HCEC 1CT (cell line): ENCODE measurements at regions not wholly inside any gene's neighbourhood (a gene's known extent, or its start where the extent isn't known, plus 50 kb on each side); places are given as distances from the start of the nearest gene placed in this dataset.
"Not testable (repeated sequence)": the region's sequence is repeated elsewhere in the genome, so short reads cannot be mapped to it uniquely, and the experiment has no call there.

Experiments
- DNase-seq: peaks from one replicate; pipeline ENCODE4 v3.0.0-alpha.2; 2017

DNA sequence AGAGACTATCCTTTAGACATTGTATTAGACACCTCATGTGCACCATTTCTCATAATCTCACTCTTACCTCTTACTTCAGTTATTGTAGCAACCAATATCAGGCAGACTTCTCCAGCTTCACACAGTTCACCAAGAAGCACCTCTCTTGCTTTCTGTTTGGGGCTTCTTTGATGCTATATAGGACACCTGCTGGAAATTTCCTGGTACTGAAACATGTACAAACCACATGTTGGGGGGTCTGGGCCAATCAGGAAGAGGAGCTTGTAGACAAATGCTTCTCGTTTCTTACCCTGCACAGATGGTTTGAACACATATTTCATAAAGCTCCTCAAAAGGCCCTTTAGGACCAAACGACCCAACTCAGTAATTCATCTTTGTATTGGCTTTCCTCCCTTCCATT, 212.1 kb downstream of the IZUMO3 start:
- DNase-seq: no peak

DNA sequence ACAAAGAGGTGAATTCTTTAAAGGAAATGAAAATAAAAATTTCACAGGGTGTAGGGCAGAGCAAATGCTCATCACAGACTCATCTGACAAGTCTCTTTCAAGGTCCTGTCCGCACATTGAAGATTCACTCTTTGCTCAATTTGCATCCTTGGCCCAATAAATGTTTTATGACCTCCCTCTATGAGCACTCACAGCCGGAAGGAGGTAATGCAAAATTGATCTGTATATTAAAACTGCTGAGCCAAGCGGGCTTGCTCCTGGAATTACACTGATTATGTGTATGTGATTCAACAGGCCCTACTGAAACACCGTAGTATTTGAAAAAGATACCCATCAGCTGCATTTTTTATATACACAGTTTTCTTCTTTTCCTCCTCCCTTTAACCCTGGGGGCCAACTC, 246.8 kb downstream of the IZUMO3 start:
- DNase-seq: no peak

DNA sequence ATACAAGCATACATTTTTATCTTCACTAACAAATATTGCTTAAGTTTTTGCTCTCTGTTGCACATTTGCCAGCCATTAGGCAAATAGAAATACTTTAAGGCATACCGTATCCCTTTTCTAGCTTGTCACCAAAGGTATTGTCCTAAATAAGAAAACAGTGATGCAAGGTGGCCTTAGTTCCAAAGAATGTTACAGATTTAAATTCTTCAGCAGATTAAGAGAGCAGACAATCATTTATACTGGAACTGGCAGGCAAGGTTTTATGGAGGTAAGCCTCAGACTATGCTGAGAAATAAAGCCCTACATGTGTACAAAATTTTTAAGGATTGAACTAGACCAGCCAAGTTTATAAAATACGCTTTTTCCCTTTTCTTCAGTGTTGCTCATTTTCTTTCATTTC, 247.8 kb downstream of the IZUMO3 start:
- no peak for DNase-seq

DNA sequence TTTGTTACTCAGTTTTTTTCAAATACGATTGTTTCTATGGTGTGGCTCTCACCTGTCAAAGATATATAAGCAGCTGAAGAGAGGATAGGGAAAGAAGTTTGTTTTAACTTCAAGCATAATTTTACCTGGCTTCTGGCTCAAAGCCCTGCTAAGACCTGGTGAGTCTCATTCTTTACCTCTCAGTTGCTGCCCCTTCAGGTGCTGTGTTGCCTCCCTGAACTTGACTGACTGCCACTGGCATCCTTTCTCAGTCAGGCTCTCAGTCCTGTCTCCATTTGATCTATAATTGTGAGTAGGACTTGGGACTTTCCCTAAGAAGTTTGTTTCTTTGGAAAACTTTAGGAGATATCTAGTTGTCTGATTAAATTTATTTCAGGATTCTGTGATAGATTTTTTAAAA, 249.6 kb downstream of the IZUMO3 start:
- DNase-seq: no peak

DNA sequence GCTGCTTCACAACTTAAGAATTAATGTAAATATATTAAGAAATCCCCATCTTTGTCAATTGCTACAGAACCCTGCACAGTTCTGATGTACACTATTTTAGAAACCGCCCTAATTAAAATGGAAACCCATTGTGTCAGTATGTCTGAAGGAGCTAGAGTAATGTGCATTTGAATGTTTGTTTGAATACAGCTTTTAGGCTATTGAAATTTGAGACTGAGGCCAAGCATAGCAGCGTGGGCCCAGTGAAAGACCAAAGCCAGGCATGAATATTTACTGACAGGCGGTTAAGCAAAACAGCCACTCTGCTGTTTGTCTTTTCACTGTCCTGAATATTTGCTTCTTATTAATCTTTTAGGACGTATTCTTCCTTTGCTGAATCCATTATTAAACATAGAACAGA, 252.3 kb downstream of the IZUMO3 start:
- DNase-seq: no peak

DNA sequence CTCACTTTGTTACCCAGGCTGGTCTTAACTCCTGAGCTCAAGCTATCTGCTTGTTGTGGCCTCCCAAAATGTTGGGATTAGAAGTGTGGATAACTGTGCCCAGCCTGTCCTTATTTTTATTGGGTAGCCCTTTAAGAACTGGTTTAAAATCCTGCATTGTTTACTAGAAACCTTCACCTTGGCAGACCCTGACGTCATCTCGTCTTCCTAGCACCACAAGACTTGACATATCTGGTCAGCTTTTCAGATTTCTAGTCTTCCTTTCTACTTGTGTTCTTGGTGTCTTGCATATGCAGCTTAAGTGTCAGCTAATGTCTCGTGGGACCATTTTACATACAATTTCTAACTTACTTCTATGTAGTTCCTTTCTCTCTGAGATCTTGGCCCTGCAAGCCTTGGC, 258.9 kb downstream of the IZUMO3 start:
- no peak for DNase-seq

DNA sequence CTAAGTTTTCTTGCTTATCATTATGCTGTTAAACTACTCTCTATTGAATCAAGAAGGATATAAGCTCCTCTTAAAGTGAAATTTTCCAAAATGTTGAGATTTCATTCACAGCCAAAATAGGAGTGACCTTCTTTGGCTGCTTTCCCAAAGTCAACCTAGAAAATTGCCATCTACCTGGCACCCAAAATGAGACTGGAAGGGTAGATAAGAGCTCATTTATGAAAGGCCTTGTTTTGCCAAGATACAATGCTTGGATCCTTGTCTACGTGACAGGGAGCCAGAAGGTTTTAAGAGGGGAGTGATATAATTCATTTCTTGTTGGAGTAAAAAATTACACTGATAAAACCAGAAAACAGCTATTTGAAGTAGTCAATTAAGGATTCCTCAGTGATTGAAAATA, 287.1 kb downstream of the IZUMO3 start:
- no peak for DNase-seq

DNA sequence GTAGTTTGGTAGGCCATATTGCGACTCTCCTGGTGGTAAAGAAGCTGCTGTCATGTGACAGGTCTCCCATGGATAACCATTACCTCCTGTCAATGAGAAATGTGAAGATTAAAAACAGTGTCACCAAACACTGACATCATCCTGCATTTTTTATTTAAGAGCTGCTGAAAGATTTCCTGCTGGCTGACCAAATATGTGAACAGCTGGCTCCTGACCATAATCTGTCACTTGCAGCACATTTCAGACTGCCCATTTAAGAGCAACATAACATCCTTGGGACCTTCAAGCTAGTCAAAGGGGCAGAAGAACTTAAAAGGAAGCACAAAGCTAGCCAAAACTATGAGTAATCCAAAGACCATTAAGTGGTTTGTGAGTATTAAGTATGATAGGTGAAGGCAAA, 288.0 kb downstream of the IZUMO3 start:
- DNase-seq: no peak

DNA sequence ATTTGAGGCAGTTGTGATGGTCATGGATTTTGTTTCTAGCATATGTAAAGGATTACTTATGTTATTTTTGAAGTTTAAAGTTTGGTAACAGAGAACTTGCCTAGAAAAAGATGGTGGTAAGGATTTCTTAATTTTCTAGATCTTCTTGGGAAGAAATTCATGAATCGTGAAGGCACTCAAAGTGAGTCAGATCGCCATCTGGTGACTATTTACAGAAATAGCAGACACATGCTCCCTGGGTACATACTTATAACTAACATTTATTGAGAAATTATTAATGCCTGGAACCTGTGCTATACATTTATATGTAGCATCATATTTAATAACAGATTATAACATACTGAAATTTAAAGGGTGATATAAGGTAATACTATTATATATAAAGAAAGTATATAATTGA, 299.7 kb downstream of the IZUMO3 start:
- DNase-seq: peak; percentile 11

DNA sequence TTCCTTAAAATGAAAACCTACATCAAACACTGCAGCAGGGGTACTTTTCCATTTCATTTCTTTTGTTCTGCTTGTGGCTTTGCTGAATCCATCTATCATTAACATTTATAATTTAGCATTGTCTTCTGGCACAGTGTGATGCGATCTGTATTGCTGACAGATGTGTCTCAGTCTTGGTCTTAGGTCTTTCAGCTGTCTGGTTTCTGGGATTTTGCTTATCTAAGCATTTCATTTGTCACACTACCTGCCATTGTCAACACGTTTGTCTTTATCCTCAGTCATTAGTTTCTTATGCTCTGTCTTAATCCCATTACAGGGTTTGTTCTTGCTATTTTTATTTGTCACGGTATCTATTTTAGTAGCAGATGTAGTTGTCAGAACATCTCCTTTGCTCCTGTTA, 303.1 kb downstream of the IZUMO3 start:
- DNase-seq: no peak

DNA sequence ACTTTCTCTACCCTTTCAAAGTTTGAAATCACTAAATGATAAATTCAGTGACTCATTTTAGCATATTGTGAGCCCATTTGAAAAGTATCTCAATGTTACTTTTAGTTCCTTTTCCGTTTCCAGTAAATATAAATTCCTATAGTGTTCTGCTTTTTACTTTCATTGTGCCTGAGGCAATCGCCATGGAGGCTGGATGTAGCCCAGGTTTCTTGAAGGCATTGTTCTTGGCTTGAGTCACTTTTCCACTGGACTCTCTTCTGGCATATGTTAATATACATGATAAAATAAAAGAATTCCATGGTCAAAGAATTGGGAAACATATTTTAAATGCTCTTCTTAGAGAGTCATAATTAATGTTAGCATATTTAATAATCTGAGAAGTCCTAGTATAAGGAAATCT, 327.0 kb downstream of the IZUMO3 start:
- no peak for DNase-seq

DNA sequence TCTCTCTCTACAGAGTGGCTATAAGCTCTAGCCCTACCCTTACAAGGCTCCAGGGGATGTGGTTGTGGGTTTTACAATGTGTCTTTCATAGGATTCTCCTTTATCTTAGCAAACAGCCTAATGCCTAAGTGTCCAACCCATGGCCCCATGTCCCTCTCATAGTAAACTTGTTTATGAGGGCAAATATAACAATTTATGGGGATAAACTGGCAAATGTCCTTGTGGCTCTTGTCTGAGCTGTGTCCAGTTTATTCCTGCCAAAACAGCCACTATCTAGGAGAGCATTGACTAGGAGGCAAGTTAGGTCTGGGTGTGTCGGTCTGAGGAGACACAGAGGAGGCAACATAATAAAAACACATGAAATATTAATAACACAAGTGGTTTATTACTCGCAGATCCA, 335.1 kb downstream of the IZUMO3 start:
- DNase-seq: no peak

DNA sequence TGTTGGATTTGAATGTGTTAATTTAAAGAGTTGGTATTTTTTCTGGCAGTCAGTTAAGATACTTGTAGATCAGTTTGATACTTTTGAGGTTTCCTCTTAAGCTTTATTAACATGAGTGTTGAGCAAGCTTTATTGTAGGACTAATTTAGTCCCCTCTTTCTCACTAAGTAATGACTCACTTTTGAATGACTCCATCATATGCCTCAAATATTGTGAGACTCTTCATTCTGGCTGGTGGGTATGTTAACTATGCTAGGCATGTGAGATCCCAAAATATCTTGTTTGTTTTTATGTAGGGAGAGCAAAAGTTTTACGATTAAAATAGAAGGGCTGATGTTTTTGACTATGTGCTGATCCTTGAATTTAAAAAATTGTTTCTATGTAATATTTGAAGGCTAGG, 355.7 kb downstream of the IZUMO3 start:
- no peak for DNase-seq

DNA sequence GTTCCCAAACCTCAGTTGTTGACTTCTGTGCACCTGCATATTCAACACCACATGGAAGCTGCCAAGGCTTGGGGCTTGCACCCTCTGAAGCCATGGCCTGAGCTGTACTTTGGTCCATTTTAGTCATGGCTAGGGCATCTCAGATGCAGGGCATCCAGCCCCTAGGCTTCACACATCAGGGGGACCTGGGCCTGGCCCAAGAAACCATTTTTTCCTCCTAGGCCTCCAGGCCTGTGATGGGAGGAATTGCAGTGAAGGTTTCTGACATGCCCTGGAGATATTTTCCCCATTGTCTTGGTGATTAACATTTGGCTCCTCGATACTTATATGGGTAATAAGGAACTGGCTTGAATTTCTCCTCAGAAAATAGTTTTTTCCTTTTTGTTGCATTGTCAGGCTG, 354.5 kb upstream of the ELAVL2 start:
- DNase-seq: not testable (repeated sequence)

DNA sequence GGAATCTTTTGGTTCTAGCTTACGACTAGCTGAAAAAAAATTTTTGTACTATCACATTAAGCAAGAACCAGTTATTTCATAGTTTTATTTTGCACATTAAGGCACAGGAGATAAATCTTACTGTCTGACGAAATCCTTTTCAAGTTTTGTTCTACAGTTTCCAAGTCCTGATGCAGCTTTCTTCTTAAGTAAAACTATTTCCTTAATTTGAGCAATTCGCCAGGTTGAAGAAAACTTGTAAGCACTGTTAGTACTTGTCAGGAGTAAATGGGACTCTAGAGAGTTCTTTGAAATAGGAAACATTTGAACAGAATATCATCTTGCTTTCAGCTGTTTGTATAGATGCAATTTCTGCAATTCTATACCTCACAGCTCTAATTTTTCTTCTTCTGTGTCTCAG, 318.8 kb upstream of the ELAVL2 start:
- no peak for DNase-seq

DNA sequence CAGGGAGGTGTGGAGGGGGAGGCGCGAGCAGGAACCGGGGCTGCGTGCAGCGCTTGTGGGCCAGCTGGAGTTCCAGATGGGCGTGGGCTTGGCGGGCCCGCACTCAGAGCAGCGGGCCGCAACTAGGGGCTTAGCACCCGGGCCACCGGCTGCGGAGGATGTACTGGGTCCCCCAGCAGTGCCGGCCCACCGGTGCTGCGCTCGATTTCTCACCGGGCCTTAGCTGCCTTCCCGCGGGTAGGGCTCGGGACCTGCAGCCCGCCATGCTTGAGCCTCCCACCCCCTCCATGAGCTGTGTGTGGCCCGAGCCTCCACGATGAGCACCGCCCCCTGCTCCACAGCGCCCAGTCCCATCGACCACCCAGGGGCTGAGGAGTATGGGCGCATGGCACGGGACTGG, 309.0 kb upstream of the ELAVL2 start:
- not testable (repeated sequence) for DNase-seq

DNA sequence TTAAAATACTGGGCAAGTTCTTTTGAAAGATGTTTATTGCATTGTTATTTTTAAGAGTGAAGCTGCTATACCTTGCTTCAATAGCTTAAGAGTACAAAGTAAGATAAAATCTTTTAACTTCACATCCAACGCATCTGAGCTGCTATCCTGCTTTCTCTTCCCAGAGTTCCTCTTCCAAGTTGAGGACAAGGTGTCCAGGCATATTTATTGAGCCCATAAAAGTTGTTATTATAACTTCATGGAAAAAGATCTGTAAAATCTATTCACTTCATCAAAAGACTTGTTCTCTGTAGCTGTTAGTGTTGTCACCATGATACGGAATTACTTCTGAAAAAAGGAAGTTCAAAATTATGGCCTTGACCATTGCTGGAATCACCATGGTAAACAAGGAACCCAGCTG, 306.2 kb upstream of the ELAVL2 start:
- no peak for DNase-seq

DNA sequence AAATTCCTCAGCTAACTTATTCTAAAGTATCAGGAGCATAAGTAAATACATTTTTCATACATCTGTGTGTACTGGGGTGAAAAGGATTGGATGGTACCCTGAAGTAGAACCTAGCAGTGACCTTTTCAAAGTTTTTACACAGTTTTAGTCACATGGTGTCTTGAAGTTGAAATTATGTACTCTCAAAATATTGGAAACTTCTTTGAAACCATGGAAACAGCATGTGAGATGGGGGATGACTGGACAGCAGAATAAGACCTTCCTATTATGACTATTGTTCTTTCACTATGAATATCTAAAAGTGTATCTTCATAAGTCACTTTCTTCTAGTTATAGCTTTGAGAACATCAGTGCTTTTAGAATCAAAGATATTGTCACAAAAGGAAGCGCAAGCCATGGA, 301.5 kb upstream of the ELAVL2 start:
- DNase-seq: no peak

DNA sequence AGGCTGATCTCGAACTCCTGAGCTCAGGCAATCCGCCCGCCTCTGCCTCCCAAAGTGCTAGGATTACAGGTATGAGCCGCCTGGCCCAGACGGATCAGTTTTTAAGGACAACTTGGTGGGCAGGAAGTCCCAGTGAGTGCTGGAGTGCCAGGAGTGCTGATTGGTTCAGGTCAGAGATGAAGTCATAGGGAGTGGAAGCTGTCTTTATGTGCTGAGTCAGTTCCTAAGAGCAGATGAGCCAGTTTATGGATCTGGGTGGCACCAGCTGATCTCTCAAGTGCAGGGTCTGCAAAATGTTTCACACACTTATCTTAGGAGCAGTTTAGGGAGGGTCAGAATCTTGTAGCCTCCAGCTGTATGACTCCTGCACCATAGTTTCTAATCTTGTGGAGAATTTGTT, 292.1 kb upstream of the ELAVL2 start:
- no peak for DNase-seq

DNA sequence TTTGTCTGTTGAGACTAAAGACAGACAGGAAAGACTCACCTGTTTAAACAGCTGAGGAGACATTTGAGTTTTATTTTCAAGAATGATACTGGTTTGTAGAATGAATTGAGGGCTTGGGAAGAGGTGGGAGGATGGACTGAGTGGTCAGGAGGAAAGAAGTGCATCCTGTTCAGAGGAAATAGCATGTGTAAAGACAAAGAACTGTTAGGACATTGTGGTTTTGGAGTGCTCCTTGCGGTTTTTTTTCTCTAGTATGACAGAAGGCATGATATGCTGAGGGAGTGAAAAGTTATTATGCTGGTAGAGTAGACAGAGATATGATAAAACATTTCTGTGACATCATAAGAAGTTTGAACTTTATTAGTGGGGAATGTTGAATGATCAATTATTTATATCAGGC, 270.7 kb upstream of the ELAVL2 start:
- DNase-seq: no peak

DNA sequence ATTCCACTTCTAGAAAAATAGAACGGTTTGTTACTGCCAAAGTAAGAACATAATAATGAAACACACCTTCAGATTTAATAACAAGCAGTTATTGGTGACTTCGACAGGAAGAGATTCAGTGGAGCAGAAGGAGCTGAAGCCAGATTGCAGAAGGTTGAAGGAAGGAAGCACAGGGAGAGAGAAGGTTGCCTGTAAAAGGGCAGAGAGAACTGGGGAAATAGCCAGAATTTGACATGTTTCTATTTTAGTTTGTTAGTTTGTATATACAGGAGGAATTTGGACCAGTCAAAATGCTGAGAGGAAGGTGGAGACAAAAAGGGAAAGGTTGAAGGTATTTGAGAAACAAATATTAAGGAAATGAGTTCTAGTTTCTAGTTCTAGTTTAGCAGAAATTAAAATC, 269.2 kb upstream of the ELAVL2 start:
- no peak for DNase-seq

DNA sequence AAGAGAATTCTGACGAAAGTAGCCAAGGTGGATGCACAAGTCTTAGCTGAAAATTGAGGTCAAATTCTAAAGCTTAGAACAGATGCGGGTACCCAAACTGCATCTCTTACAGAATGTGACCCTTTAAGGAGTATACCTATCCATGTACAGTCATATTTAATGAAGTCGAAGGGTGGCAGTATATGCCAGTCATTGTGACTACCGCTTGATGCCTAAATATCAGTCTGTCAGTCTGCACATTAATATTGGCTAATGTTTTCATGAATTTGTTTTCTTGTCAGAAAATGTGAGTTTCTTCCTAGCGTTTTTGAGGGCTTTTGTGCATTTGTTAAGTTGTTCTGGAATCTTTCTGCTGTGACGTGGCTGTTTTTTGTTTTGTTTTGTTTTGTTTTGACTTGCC, 264.5 kb upstream of the ELAVL2 start:
- DNase-seq: no peak

DNA sequence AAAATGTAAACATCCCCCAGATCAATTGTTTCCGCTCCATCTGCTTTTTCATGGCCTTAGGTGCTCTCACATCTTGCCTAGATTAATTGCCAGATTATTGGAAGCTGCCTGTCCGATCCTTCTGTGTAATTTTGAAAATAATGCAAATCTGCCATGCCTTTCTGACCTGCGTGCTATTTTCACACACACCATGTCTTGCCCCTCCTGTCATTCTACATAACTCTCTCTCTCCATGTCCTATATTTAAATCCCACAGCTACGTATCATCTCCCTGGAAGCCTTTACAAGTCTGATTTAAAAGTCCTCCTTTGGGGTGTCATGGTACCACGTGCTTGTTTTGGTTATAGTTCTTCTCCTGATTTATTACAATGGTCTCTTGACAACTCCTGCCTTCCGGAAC, 247.6 kb upstream of the ELAVL2 start:
- DNase-seq: no peak

DNA sequence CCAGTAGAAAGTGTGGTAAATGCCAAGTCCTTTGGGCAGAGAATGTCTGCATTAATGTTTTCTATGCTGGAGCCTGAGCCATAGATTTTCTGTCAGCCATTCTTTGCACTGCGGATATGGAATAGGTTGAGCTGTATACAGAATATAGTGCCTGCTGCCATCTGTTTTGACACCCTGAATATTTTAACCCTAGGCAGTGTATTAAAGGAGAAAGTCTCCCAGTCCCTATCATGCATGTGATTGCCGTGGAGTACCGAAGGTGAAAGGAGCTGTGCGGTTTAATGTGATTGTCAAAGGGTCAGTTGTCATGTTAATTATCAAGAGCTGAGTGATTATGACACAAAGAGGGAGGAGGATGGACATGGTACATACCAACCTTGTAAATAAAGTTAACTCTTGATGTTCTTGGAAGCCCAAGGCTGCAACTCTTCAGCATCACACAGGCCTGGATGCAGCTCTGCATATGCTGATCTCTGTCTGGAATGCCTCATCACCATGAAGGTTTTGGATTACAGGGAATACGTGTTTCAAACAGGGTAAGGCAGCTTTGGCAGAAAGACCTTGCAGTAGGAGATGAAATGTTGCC, 247.1 kb upstream of the ELAVL2 start:
- DNase-seq: no peak

DNA sequence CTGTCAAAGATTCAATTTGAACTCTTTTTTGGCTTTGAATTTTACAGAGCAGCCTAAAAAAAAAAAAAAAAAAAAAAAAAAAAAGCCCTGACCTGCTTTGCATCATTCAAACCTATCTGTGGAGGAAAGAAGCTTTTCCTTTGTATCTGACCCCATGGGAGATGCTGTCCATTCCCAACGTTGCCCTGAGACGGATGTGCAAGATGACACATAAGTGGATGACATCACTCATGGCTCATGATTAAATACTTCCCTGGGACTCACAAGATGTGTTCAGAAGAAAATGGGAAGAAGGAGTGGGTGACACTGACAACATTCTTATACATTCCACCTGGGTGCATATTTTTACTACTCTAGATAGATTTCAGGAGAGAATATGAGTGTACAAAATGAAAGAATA, 245.7 kb upstream of the ELAVL2 start:
- no peak for DNase-seq

DNA sequence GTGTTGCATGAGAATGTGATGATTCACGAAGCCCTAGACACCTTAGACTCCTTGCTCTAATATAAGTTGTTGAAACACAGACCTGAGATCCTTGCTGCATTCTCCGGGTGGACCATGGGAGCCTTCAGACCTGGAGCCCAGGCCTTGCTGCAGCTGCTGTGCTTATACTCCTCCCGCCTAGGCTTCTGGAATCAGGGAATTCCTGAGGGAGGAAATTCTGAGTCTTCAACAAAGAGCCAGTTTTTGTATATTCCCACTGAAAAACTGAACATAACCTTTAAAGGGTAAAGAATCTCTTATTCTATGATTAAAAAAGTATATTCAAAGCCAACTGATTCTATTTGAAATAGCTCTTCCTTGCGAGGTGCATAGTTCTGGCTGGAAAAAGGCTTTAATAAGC, 245.1 kb upstream of the ELAVL2 start:
- no peak for DNase-seq
